Neural cell (in vitro differentiated cells): ENCODE measurements at regions not wholly inside any gene's neighbourhood (a gene's known extent, or its start where the extent isn't known, plus 50 kb on each side); places are given as distances from the start of the nearest gene placed in this dataset.

ENCODE experiments used
- H2AFZ ChIP-seq: fragments of 200-600, 300-800 bp; sonication (generic), shearing (Covaris generic); 2 replicates; pipeline ENCODE4 v1.6.0; 2014; ENCODE audit warnings: low read depth, mild to moderate bottlenecking, antibody characterized with exemption, low read length, moderate library complexity
- H3F3A ChIP-seq: fragments of 200-600 bp; shearing (Covaris generic); 2 replicates; pipeline ENCODE4 v1.6.1; 2016; ENCODE audit warnings: mild to moderate bottlenecking, moderate library complexity, mixed read lengths, antibody characterized with exemption, low read length; ENCODE audit not compliant: insufficient read depth, poor library complexity, severe bottlenecking
- H3K27ac ChIP-seq: fragments of 200-600, 300-800 bp; sonication (generic), shearing (Covaris generic); 2 replicates; pipeline ENCODE4 v1.5.1; 2014; ENCODE audit warnings: mild to moderate bottlenecking, low read length, moderate library complexity
- H3K27me3 ChIP-seq: fragments of 300-800, 200-600 bp; sonication (generic), shearing (Covaris generic); 2 replicates; pipeline ENCODE4 v1.6.0; 2014; ENCODE audit warnings: mild to moderate bottlenecking, low read depth, low read length, moderate library complexity; ENCODE audit not compliant: insufficient read depth
- H3K36me3 ChIP-seq: fragments of 300-800, 200-600 bp; sonication (generic), shearing (Covaris generic); 2 replicates; pipeline ENCODE4 v1.5.1; 2014; ENCODE audit warnings: mild to moderate bottlenecking, antibody characterized with exemption, low read length, moderate library complexity; ENCODE audit not compliant: insufficient read depth
- H3K4me2 ChIP-seq: fragments of 300-800, 200-600 bp; sonication (generic), shearing (Covaris generic); 2 replicates; pipeline ENCODE4 v1.6.0; 2014; ENCODE audit warnings: mild to moderate bottlenecking, low read length
- H3K4me3 ChIP-seq: fragments of 300-800, 200-600 bp; sonication (generic), shearing (Covaris generic); 2 replicates; pipeline ENCODE4 v1.5.1; 2014; ENCODE audit warnings: mild to moderate bottlenecking, low read length, moderate library complexity
- H3K79me2 ChIP-seq: fragments of 200-600 bp; shearing (Covaris generic); replicated peaks from 2 replicates; pipeline ENCODE4 v1.6.0; 2014; ENCODE audit warnings: mild to moderate bottlenecking, low read length, moderate library complexity; ENCODE audit not compliant: insufficient read depth
- H3K9ac ChIP-seq: fragments of 300-800, 200-600 bp; sonication (generic), shearing (Covaris generic); 2 replicates; pipeline ENCODE4 v1.6.1; 2016; ENCODE audit warnings: mild to moderate bottlenecking, low read length, mixed read lengths
- H3K9me2 ChIP-seq: fragments of 200-600 bp; shearing (Covaris generic); 2 replicates; pipeline ENCODE4 v1.6.1; 2016; ENCODE audit warnings: mild to moderate bottlenecking, low read length, mixed read lengths; ENCODE audit not compliant: insufficient read depth
- H3K9me3 ChIP-seq: fragments of 200-600, 300-800 bp; sonication (generic), shearing (Covaris generic); 2 replicates; pipeline ENCODE4 v1.6.1; 2016; ENCODE audit warnings: mild to moderate bottlenecking, mixed run types, low read length, moderate library complexity, mixed read lengths
- H4K20me1 ChIP-seq: fragments of 200-600 bp; shearing (Covaris generic); 2 replicates; pipeline ENCODE4 v1.6.1; 2016; ENCODE audit warnings: mild to moderate bottlenecking, mixed run types; ENCODE audit not compliant: insufficient read depth
- EP300 ChIP-seq: fragments of 450-650 bp; conservative IDR thresholded peaks from 2 replicates; pipeline ENCODE4 v1.6.1; 2014; ENCODE audit warnings: antibody characterized with exemption, mild to moderate bottlenecking, moderate library complexity; ENCODE audit not compliant: poor library complexity, severe bottlenecking
- EZH2 ChIP-seq: fragments of 200-600, 300-800 bp; shearing (Covaris generic), sonication (generic); IDR thresholded peaks from 2 replicates; pipeline ENCODE4 v1.6.1; 2014; ENCODE audit warnings: antibody characterized with exemption, low read length, borderline replicate concordance, mild to moderate bottlenecking; ENCODE audit not compliant: insufficient read depth, poor library complexity, severe bottlenecking
- MXI1 ChIP-seq: fragments of 450-650 bp; conservative IDR thresholded peaks from 2 replicates; pipeline ENCODE4 v1.6.1; 2014; ENCODE audit warnings: antibody characterized with exemption, mild to moderate bottlenecking; ENCODE audit not compliant: poor library complexity, severe bottlenecking
- POLR2AphosphoS5 ChIP-seq: IDR thresholded peaks from 2 replicates; pipeline ENCODE4 v1.6.1; 2012
- RAD21 ChIP-seq: fragments of 450-650 bp; conservative IDR thresholded peaks from 2 replicates; pipeline ENCODE4 v1.6.1; 2014; ENCODE audit warnings: antibody characterized with exemption, mild to moderate bottlenecking, moderate library complexity
- TAF1 ChIP-seq: IDR thresholded peaks from 2 replicates; pipeline ENCODE4 v1.6.1; 2012; ENCODE audit warnings: low read depth
- TF ChIP-seq, protein P1 (sequence below): IDR thresholded peaks from 2 replicates; pipeline ENCODE4 v1.6.1; 2012; ENCODE audit warnings: borderline replicate concordance
- TF ChIP-seq, protein P2 (sequence below): fragments of 450-650 bp; IDR thresholded peaks from 2 replicates; pipeline ENCODE4 v1.5.1; 2014; ENCODE audit warnings: antibody characterized with exemption, mild to moderate bottlenecking, moderate library complexity; ENCODE audit not compliant: poor library complexity, severe bottlenecking

DNA sequence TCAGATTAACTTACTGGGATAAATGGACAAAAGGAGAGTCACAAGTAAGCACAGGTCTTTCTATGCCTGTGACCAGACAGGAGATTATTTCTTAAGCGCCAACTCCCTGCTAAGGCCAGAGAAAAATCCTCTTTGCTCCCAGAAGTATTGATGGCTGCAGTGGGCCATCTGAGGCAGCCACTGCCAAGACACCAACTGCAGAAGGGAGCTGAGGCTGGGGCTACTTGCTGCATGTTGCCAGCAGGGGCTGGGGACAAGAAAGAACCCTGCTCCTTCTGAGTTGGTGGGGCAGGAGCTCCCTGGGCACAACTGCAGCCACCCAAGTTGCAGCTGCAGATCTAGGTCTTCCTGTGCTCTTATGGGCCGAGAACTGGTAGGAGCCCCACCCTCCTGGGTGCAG is 1075.3 kb downstream of the PCDH18 start:
- no peaks in the 10 kb centered on the region for H3K27me3 ChIP-seq
- no peak for TF ChIP-seq POLR2AphosphoS5
- no peak for TF ChIP-seq MXI1
- TF ChIP-seq, protein P1, sequence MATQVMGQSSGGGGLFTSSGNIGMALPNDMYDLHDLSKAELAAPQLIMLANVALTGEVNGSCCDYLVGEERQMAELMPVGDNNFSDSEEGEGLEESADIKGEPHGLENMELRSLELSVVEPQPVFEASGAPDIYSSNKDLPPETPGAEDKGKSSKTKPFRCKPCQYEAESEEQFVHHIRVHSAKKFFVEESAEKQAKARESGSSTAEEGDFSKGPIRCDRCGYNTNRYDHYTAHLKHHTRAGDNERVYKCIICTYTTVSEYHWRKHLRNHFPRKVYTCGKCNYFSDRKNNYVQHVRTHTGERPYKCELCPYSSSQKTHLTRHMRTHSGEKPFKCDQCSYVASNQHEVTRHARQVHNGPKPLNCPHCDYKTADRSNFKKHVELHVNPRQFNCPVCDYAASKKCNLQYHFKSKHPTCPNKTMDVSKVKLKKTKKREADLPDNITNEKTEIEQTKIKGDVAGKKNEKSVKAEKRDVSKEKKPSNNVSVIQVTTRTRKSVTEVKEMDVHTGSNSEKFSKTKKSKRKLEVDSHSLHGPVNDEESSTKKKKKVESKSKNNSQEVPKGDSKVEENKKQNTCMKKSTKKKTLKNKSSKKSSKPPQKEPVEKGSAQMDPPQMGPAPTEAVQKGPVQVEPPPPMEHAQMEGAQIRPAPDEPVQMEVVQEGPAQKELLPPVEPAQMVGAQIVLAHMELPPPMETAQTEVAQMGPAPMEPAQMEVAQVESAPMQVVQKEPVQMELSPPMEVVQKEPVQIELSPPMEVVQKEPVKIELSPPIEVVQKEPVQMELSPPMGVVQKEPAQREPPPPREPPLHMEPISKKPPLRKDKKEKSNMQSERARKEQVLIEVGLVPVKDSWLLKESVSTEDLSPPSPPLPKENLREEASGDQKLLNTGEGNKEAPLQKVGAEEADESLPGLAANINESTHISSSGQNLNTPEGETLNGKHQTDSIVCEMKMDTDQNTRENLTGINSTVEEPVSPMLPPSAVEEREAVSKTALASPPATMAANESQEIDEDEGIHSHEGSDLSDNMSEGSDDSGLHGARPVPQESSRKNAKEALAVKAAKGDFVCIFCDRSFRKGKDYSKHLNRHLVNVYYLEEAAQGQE = no peak
- no peak for TF ChIP-seq TAF1
- TF ChIP-seq EZH2 = no peak
- H3K9ac ChIP-seq = no peak overlapping the region
- H2AFZ ChIP-seq = no peak overlapping the region
- no peaks in the 10 kb centered on the region for H3F3A ChIP-seq
- no peaks in the 10 kb centered on the region for H4K20me1 ChIP-seq
- H3K36me3 ChIP-seq = no peaks in the 10 kb centered on the region
- H3K9me3 ChIP-seq = no peaks in the 10 kb centered on the region
- no peak overlapping the region for H3K4me3 ChIP-seq
- no peaks in the 10 kb centered on the region for H3K79me2 ChIP-seq
- H3K4me2 ChIP-seq = no peak overlapping the region
- H3K27ac ChIP-seq = no peak overlapping the region
- no peaks in the 10 kb centered on the region for H3K9me2 ChIP-seq

DNA sequence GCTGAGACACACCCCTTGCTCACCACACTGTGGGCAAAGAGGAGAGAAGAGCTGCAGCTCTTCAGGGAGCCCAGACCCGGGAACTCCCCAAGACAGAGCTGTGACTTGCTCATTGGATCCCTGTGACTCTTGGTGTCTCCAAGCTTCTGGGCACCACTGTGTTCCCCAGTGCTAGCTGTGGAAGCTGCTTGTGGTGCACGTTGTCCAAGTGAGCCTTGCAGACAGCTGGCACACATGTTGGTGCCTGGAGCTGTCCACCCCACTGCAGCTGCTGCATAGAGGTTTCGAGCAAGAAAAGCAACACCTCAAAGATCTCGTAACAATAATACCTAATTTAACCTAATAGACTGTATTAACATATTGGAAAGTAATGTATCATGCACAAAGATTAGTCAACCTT is 1089.3 kb downstream of the PCDH18 start:
- no peaks in the 10 kb centered on the region for H3K79me2 ChIP-seq
- no peak overlapping the region for H3K27ac ChIP-seq
- no peaks in the 10 kb centered on the region for H3K9me3 ChIP-seq
- H3K36me3 ChIP-seq = no peaks in the 10 kb centered on the region
- H3K4me3 ChIP-seq = no peak overlapping the region
- H3K9ac ChIP-seq = no peak overlapping the region
- H4K20me1 ChIP-seq = no peaks in the 10 kb centered on the region
- H3K27me3 ChIP-seq = no peaks in the 10 kb centered on the region
- no peaks in the 10 kb centered on the region for H3K9me2 ChIP-seq
- no peak overlapping the region for H3K4me2 ChIP-seq
- TF ChIP-seq RAD21 (no peak), EP300 (no peak)
- TF ChIP-seq, protein P2, sequence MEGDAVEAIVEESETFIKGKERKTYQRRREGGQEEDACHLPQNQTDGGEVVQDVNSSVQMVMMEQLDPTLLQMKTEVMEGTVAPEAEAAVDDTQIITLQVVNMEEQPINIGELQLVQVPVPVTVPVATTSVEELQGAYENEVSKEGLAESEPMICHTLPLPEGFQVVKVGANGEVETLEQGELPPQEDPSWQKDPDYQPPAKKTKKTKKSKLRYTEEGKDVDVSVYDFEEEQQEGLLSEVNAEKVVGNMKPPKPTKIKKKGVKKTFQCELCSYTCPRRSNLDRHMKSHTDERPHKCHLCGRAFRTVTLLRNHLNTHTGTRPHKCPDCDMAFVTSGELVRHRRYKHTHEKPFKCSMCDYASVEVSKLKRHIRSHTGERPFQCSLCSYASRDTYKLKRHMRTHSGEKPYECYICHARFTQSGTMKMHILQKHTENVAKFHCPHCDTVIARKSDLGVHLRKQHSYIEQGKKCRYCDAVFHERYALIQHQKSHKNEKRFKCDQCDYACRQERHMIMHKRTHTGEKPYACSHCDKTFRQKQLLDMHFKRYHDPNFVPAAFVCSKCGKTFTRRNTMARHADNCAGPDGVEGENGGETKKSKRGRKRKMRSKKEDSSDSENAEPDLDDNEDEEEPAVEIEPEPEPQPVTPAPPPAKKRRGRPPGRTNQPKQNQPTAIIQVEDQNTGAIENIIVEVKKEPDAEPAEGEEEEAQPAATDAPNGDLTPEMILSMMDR = no peak
- no peak overlapping the region for H2AFZ ChIP-seq
- H3F3A ChIP-seq = no peaks in the 10 kb centered on the region

DNA sequence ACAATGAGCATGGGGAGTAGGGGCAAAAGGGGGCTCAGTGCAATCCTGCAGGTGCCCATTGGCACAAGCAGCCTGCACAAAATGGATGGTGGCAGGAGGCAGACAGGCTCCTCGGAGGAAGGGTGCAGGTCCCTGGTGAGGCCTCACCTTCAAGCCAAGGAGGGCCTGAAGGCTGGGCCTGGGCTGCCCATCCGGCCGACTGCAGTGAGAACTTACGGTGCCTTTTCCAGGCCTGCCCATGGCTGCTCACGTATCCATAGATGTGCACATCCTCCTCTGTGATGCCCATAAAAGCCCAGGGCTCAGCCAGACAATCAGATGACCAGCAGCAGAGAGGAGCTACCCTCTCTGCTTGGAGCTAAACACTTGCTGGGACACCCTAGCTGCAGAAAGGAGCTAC is 1089.8 kb downstream of the PCDH18 start:
- no peaks in the 10 kb centered on the region for H3K27me3 ChIP-seq
- no peak overlapping the region for H3K27ac ChIP-seq
- no peak for TF ChIP-seq TAF1
- TF ChIP-seq EZH2 = no peak
- TF ChIP-seq, protein P1 = no peak
- no peak for TF ChIP-seq POLR2AphosphoS5
- TF ChIP-seq, protein P2 = no peak
- no peak for TF ChIP-seq MXI1
- H3K4me2 ChIP-seq = no peak overlapping the region
- no peaks in the 10 kb centered on the region for H3K36me3 ChIP-seq
- H3K9me2 ChIP-seq = no peaks in the 10 kb centered on the region
- H3K4me3 ChIP-seq = no peak overlapping the region
- H3K9me3 ChIP-seq = no peaks in the 10 kb centered on the region
- no peak overlapping the region for H3K9ac ChIP-seq
- no peaks in the 10 kb centered on the region for H3K79me2 ChIP-seq
- no peaks in the 10 kb centered on the region for H4K20me1 ChIP-seq
- no peaks in the 10 kb centered on the region for H3F3A ChIP-seq
- no peak overlapping the region for H2AFZ ChIP-seq
